Transverse colon (tissue), 4 donors: ENCODE measurements at regions not wholly inside any gene's neighbourhood (a gene's known extent, or its start where the extent isn't known, plus 50 kb on each side); places are given as distances from the start of the nearest gene placed in this dataset.

Experiments
- DNase-seq: peaks from one replicate; pipeline ENCODE4 v3.0.0-alpha.2; 2019
- H3K27ac ChIP-seq, 4 donors: fragments of 200-600 bp; sonication (generic); 2 replicates each; pipeline ENCODE4 v1.5.1; 2016 to 2018; ENCODE audit warnings: inconsistent platforms in 4 of 4
- H3K27me3 ChIP-seq: fragments of 200-600 bp; sonication (generic); 2 replicates; pipeline ENCODE4 v1.5.1; 2017; ENCODE audit warnings: inconsistent platforms
- H3K36me3 ChIP-seq, 4 donors: fragments of 200-600 bp; sonication (generic); 2 replicates each; pipeline ENCODE4 v1.5.1; 2017 to 2019; ENCODE audit warnings: inconsistent platforms in 4 of 4
- H3K4me1 ChIP-seq, 4 donors: fragments of 200-600 bp; sonication (generic); 2 replicates each; pipeline ENCODE4 v1.5.1; 2017 to 2020; ENCODE audit warnings: inconsistent platforms in 4 of 4
- H3K4me3 ChIP-seq, 4 donors: fragments of 200-600 bp; sonication (generic); 1 replicate in 1 of 4; 2 replicates in 3 of 4; pipeline versions ENCODE4 v1.5.1 to v1.6.1; 2017 to 2019; ENCODE audit warnings: inconsistent platforms in 4 of 4
- H3K9me3 ChIP-seq, 2 donors: fragments of 200-600 bp; sonication (generic); 2 replicates each; pipeline ENCODE4 v1.5.1; 2017 to 2019; ENCODE audit warnings: inconsistent platforms in 2 of 2
- EP300 ChIP-seq: sonication (generic); formaldehyde crosslinking; IDR thresholded peaks from one replicate; pipeline ENCODE4 v1.6.1; 2017; ENCODE audit warnings: antibody characterized with exemption, low read depth
- POLR2A ChIP-seq: fragments of 450-650 bp; IDR thresholded peaks from one replicate; pipeline ENCODE4 v1.6.1; 2016; ENCODE audit warnings: antibody characterized with exemption, mild to moderate bottlenecking, moderate library complexity
- POLR2AphosphoS5 ChIP-seq, 3 donors: sonication (generic); formaldehyde crosslinking; IDR thresholded peaks; one replicate each; pipeline ENCODE4 v1.6.1; 2016; ENCODE audit warnings: antibody characterized with exemption in 3 of 3
- WGBS, 2 donors: methylation state at CpG; one replicate each; pipeline ENCODE4 v1.1.5; 2018; ENCODE audit warnings: low coverage in 1 of 2; 5-methylcytosine and 5-hydroxymethylcytosine counted together
- in situ Hi-C, 4 donors: fragments of 200-750 bp; cut with MboI; loops; one replicate each; pipeline versions ENCODE4 v1.15.0 to v1.15.1; 2017; ENCODE audit warnings: low sequenced_read_pairs in 3 of 4, low pct_ligation_motif_present in 1 of 4, low pct_unique_long_range_greater_than_20kb in 1 of 4
- intact Hi-C: fragments of 100-400 bp; cut with DNase I; formaldehyde crosslinking; loops from one replicate; pipeline ENCODE4 v1.15.1; 2023; ENCODE audit warnings: low total_unique reads
- TF ChIP-seq, protein P1 (sequence below), 5 experiments: fragments of 200-600 bp in 3 of 5; fragments of 450-650 bp in 2 of 5; sonication (generic) in 3 of 5; IDR thresholded peaks; 1 replicate in 2 of 5; 2 replicates in 3 of 5; pipeline ENCODE4 v1.5.1; 2016 to 2017; ENCODE audit warnings: antibody characterized with exemption in 5 of 5, inconsistent platforms in 3 of 5, mild to moderate bottlenecking in 2 of 5, moderate library complexity in 1 of 5

DNA sequence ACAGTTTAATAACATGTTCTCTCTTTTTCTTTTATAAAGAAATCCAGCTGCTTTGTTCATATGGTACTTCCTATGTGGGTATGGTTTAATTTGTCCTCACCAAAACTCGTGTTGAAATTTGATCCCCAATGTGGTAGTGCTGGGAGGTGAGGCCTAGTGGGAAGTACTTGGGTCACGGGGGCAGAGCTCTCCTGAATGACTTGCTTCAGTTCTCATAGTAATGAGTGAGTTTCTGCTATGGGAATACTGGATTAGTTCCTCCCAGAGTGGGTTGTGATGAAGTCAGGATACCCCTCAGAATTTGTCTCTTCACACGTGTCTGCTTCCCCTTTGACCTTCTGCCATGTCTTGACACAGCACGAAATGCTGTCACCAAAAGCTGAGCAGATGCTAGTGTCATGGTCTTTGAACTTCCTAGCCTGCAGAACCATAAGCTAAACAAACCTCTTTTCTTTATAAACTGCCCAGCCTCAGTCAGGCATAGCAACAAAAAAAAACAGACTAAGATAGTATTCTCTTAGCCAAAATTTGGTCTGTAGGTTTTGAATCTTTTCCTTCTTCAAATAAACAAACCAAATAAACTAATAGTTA, 87.8 kb upstream of the HS3ST5 start:
- intact Hi-C loops (no loop called here), in situ Hi-C loops (no loop called here)
- Histone ChIP-seq H3K9me3 (no peaks in the 10 kb centered on the region), H3K4me3 (no peak overlapping the region), H3K27me3 (no peaks in the 10 kb centered on the region), H3K36me3 (no peaks in the 10 kb centered on the region), H3K27ac (no peak overlapping the region), H3K4me1 (no peaks in the 10 kb centered on the region)
- DNase-seq: no peak
- WGBS, 2 donors: 23 to 46% methylated on average over 2 to 4 of the region's 4 CpGs
- TF ChIP-seq POLR2AphosphoS5 (IDR thresholded peaks at IDR 0.05): no peak
- no peak for TF ChIP-seq EP300
- no peak for TF ChIP-seq POLR2A
- TF ChIP-seq, protein P1, sequence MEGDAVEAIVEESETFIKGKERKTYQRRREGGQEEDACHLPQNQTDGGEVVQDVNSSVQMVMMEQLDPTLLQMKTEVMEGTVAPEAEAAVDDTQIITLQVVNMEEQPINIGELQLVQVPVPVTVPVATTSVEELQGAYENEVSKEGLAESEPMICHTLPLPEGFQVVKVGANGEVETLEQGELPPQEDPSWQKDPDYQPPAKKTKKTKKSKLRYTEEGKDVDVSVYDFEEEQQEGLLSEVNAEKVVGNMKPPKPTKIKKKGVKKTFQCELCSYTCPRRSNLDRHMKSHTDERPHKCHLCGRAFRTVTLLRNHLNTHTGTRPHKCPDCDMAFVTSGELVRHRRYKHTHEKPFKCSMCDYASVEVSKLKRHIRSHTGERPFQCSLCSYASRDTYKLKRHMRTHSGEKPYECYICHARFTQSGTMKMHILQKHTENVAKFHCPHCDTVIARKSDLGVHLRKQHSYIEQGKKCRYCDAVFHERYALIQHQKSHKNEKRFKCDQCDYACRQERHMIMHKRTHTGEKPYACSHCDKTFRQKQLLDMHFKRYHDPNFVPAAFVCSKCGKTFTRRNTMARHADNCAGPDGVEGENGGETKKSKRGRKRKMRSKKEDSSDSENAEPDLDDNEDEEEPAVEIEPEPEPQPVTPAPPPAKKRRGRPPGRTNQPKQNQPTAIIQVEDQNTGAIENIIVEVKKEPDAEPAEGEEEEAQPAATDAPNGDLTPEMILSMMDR (IDR thresholded peaks at IDR 0.05): no peak

DNA sequence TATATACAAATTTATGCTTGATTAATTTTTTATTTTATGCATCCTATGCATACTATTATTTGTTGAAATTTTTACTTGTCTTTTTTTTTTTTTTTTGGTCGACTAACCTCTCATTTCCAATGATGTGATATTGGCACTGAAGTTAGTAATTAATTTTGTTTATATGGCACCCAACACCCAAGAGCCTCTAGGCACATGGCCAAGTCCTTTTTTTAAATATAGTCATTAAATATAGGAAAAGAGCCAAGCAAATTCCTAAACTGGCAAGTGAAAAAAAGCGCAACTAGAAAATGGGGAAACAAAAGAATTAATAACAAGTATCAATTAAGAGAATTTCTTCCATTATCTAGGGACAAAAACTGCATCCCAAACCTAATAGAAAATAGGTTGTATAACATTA, 85.5 kb upstream of the HS3ST5 start:
- intact Hi-C loops (no loop called here), in situ Hi-C loops (no loop called here)
- Histone ChIP-seq H3K9me3 (no peaks in the 10 kb centered on the region), H3K4me1 (no peaks in the 10 kb centered on the region), H3K27me3 (no peaks in the 10 kb centered on the region), H3K27ac (no peak overlapping the region), H3K4me3 (no peak overlapping the region), H3K36me3 (no peaks in the 10 kb centered on the region)
- DNase-seq: no peak
- TF ChIP-seq POLR2AphosphoS5 (IDR thresholded peaks at IDR 0.05): no peak
- TF ChIP-seq, protein P1 (IDR thresholded peaks at IDR 0.05): no peak
- TF ChIP-seq EP300: no peak
- no peak for TF ChIP-seq POLR2A
- 56 to 68% methylated on average over 2 of the region's 2 CpGs for WGBS, 2 donors

DNA sequence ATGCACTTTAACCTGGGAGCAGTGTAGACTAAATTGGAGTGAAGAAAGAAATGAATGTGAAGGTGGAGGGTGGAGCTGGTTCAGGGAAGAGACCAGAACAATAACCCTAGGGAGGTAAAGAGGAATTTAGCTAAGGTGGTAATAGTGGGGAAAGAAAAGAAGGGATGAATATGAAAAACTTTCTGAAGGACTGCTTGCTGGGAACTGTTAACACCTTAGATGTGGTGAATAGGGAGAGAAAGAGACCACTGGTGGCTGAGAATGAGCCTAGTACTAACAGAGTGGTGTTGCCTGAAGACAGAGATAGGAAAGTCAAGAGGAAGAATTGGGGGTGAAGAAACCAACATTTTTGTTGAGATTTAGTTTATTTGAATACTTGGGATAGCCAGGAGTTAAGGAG, 78.4 kb upstream of the HS3ST5 start:
- no peak overlapping the region for H3K27ac ChIP-seq
- in situ Hi-C loops: no loop called here
- H3K4me3 ChIP-seq: no peak overlapping the region
- H3K9me3 ChIP-seq: no peaks in the 10 kb centered on the region
- no peaks in the 10 kb centered on the region for H3K27me3 ChIP-seq
- TF ChIP-seq, protein P1 (IDR thresholded peaks at IDR 0.05): no peak
- TF ChIP-seq POLR2AphosphoS5 (IDR thresholded peaks at IDR 0.05): no peak
- no peak for TF ChIP-seq EP300
- TF ChIP-seq POLR2A: no peak
- intact Hi-C loops: no loop called here
- no peaks in the 10 kb centered on the region for H3K4me1 ChIP-seq
- no peaks in the 10 kb centered on the region for H3K36me3 ChIP-seq
- no peak for DNase-seq

DNA sequence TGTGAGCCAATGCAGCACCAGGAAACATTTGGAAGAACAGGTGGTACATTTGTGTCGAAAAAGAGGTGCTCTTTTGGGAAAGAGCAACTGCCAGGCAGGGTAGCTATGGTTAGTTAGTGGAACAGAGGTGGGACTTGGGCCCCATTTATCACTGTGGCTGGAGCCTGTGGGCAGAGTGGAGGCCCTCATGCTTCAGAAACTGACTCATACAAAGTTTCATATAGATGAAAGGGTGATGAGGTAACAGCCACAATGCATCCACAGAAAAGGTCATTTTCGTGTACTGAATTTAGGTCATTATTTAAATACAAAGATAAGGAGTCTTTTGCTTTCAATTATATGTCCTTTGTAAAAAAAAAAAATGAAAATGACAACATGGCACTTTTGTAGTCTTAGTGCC, 76.4 kb upstream of the HS3ST5 start:
- in situ Hi-C loops: no loop called here
- no peaks in the 10 kb centered on the region for H3K9me3 ChIP-seq
- TF ChIP-seq EP300: no peak
- TF ChIP-seq POLR2AphosphoS5 (IDR thresholded peaks at IDR 0.05): no peak
- TF ChIP-seq, protein P1 (IDR thresholded peaks at IDR 0.05): no peak
- no peak for TF ChIP-seq POLR2A
- H3K4me3 ChIP-seq: no peak overlapping the region
- H3K36me3 ChIP-seq: no peaks in the 10 kb centered on the region
- WGBS, 2 donors: 59 to 90% methylated on average over 2 of the region's 2 CpGs
- DNase-seq: no peak
- H3K27me3 ChIP-seq: no peaks in the 10 kb centered on the region
- no peaks in the 10 kb centered on the region for H3K4me1 ChIP-seq
- intact Hi-C loops: no loop called here
- no peak overlapping the region for H3K27ac ChIP-seq
